ENCODE measurements at regions not wholly inside any gene's neighbourhood (a gene's known extent, or its start where the extent isn't known, plus 50 kb on each side); places are given as distances from the start of the nearest gene placed in this dataset.
"Not testable (repeated sequence)": the region's sequence is repeated elsewhere in the genome, so short reads cannot be mapped to it uniquely, and the experiment has no call there.

DNA sequence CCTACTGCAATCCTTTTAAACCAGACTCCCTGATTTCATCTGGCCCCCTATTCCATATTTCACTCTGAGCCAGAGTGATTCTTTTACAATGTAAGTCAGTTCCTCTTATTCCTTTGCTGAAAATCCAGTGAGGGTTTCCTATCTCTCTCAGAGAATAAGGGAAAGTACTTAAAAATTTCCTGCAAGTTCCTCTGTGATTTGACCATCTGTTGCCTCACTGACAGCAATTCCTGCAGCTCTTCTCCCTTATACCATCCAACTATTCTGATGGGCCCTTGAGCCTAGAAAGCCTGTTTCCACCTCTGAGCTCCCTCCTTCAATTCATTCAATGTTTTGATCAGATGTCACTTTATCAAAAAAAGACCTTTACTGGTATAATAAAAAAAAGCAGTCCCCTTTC, 317.1 kb upstream of the CCNH start:
- ATAC-seq (no peak), DNase-seq (no peak)
- no peaks in the 10 kb centered on the region for H3K36me3 Mint-ChIP-seq (ENCODE audit: low read depth)
- H3K4me3 Mint-ChIP-seq, result no peak overlapping the region
- no peaks in the 10 kb centered on the region for H3K4me1 Mint-ChIP-seq
- no peak overlapping the region for H3K27ac Mint-ChIP-seq
- H3K9me3 Mint-ChIP-seq, result no peaks in the 10 kb centered on the region
- no peaks in the 10 kb centered on the region for H3K27me3 Mint-ChIP-seq

DNA sequence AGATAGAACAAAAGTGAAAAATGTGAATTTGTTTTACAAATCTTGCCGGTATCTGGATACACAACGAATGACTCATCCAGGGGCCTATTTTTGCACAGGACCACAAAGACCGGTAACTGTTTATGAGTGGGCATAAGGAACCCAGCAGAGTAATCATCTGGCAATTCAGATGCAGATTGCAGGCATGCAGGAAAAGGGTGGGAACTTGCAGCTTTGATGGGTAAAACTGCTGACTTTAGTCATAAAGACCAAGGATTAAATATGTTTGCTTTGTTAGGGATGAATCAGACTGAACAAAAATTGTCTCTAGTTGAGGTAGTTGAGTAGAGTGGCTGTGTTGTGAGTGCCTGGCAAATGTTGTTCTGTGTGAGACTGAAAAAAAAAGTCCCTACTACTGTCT, 309.6 kb upstream of the CCNH start:
- H3K27ac Mint-ChIP-seq, result no peak overlapping the region
- DNase-seq (no peak), ATAC-seq (no peak)
- H3K9me3 Mint-ChIP-seq, result no peaks in the 10 kb centered on the region
- no peaks in the 10 kb centered on the region for H3K4me1 Mint-ChIP-seq
- H3K27me3 Mint-ChIP-seq, result peaks cover 3% of the 10 kb centered on the region
- no peaks in the 10 kb centered on the region for H3K36me3 Mint-ChIP-seq (ENCODE audit: low read depth)
- H3K4me3 Mint-ChIP-seq, result no peak overlapping the region

DNA sequence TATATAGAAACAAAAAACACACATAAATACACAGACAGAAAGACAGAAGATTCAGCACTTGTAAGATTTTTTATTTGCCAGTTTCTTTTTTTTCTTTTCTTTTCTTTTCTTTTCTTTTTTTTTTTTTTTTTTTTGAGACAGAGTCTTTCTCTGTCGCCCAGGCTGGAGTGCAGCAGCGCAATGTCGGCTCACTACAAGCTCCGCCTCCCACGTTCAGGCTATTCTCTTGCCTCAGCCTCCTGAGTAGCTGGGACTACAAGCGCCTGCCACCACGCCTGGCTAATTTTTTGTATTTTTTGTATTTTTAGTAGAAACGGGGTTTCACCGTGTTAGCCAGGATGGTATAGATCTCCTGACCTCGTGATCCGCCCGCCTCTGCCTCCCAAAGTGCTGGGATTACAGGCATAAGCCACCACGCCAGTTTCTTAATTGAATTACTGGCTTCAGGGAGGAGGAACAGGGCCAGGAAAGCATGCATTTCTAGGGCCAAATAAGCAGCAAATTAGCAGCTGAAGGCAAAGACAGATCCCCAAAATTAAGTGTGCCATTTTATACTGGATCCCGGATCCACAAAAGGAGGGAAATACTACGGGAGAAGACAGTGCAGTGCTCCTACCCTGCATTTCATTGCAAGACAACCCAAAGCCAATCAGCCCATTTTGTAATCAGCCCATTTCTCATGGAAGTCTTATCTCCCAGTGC, 305.6 kb upstream of the CCNH start:
- H3K4me1 Mint-ChIP-seq; H3K9me3 Mint-ChIP-seq; H3K4me3 Mint-ChIP-seq; H3K27me3 Mint-ChIP-seq; H3K27ac Mint-ChIP-seq; H3K36me3 Mint-ChIP-seq (ENCODE audit: low read depth); ATAC-seq; DNase-seq: not testable (repeated sequence)

GRCh38 chr5:87717761-87718160, 305.0 kb upstream of the CCNH start:
- Mint-ChIP-seq H3K9me3 (no peaks in the 10 kb centered on the region), H3K36me3 (ENCODE audit: low read depth) (no peaks in the 10 kb centered on the region), H3K27ac (no peak overlapping the region), H3K4me3 (no peak overlapping the region), H3K4me1 (no peaks in the 10 kb centered on the region), H3K27me3 (peaks cover 4% of the 10 kb centered on the region)
- no peak for DNase-seq
- ATAC-seq, result no peak

- no peak for DNase-seq
- Mint-ChIP-seq H3K4me3 (no peak overlapping the region), H3K36me3 (ENCODE audit: low read depth) (no peaks in the 10 kb centered on the region), H3K4me1 (no peaks in the 10 kb centered on the region), H3K27me3 (no peaks in the 10 kb centered on the region), H3K9me3 (no peaks in the 10 kb centered on the region), H3K27ac (no peak overlapping the region)
- no peak for ATAC-seq
Measured at GRCh38 chr5:87705876-87706275, 293.1 kb upstream of the CCNH start.

GRCh38 chr5:87686975-87687374, 274.2 kb upstream of the CCNH start:
- Mint-ChIP-seq H3K4me3 (no peak overlapping the region), H3K27me3 (no peaks in the 10 kb centered on the region), H3K4me1 (no peaks in the 10 kb centered on the region), H3K9me3 (peaks cover 6% of the 10 kb centered on the region), H3K36me3 (ENCODE audit: low read depth) (no peaks in the 10 kb centered on the region), H3K27ac (no peak overlapping the region)
- no peak for ATAC-seq
- no peak for DNase-seq

- Mint-ChIP-seq H3K9me3 (peaks cover 6% of the 10 kb centered on the region), H3K4me1 (no peaks in the 10 kb centered on the region), H3K27me3 (no peaks in the 10 kb centered on the region), H3K36me3 (ENCODE audit: low read depth) (no peaks in the 10 kb centered on the region), H3K4me3 (no peak overlapping the region), H3K27ac (no peak overlapping the region)
- DNase-seq (no peak), ATAC-seq (no peak)
Measured at GRCh38 chr5:87686018-87686417, 273.3 kb upstream of the CCNH start.

GRCh38 chr5:87674235-87674634, 261.5 kb upstream of the CCNH start:
- DNase-seq (no peak), ATAC-seq (no peak)
- H3K4me1 Mint-ChIP-seq, result no peaks in the 10 kb centered on the region
- no peaks in the 10 kb centered on the region for H3K27me3 Mint-ChIP-seq
- H3K36me3 Mint-ChIP-seq (ENCODE audit: low read depth), result no peaks in the 10 kb centered on the region
- no peak overlapping the region for H3K27ac Mint-ChIP-seq
- H3K4me3 Mint-ChIP-seq, result no peak overlapping the region
- no peaks in the 10 kb centered on the region for H3K9me3 Mint-ChIP-seq

GRCh38 chr5:87671146-87671545, 258.4 kb upstream of the CCNH start:
- Mint-ChIP-seq H3K27ac (no peak overlapping the region), H3K36me3 (ENCODE audit: low read depth) (no peaks in the 10 kb centered on the region), H3K9me3 (no peaks in the 10 kb centered on the region), H3K27me3 (no peaks in the 10 kb centered on the region), H3K4me3 (no peak overlapping the region), H3K4me1 (no peaks in the 10 kb centered on the region)
- DNase-seq (no peak), ATAC-seq (no peak)

DNA sequence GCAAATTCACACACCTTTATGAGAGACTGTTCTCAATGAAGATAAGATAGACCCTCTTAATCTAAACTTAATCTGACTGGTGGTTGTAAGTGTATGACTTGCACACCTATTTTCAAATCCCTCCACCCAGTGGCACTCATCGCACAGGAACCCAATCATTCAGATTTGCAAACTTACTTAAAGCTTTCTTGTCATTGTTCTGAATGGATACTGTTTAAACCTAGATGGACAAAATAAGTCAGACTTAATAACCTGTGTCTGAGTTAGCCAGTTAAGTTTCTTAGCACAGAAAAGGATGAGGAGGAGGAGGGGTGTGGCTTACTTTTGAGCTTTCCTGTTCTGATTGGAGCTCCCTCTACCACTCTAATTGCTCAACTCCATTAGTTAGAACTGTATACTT, 252.4 kb upstream of the CCNH start:
- Mint-ChIP-seq H3K4me1 (no peaks in the 10 kb centered on the region), H3K36me3 (ENCODE audit: low read depth) (no peaks in the 10 kb centered on the region), H3K27ac (no peak overlapping the region), H3K4me3 (no peak overlapping the region), H3K9me3 (no peaks in the 10 kb centered on the region), H3K27me3 (no peaks in the 10 kb centered on the region)
- DNase-seq, result no peak
- ATAC-seq, result no peak

DNA sequence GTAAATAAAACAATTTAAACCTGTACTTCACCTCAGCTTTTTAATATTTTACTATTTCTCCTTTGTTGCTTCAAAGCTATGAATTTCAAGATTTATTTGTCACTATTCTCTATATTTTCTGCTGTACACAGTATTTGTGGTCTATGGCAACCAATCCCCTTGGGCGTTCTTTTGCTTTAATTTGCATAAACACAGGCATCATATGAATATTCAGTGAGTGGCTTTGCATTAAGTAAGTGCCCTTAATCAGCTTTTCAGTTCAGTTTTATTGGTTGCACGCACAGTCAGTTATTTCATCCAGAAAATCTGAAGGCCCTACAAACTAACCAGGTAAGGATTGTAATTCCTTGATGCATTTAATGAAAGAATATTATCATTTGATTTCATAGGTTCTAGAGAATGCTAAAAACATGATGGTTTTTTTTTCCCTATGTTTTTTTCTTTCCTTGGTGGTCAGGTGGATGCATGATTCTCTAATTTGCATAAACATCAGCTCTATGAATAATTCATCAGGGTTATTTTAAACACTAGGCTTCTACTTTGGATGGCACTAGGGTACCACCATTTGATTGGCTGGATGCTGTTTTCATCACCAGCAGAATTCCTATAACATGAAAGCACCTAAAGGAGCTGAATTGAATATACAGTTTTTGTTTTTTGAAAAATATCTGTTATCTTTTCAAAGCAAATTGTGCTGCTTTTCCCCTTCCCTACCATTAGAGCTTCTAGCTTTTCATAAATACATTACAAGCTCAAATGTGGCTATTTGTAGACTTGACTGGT, 249.2 kb upstream of the CCNH start:
- no peaks in the 10 kb centered on the region for H3K27me3 Mint-ChIP-seq
- H3K4me1 Mint-ChIP-seq, result no peaks in the 10 kb centered on the region
- DNase-seq (no peak), ATAC-seq (no peak)
- no peak overlapping the region for H3K27ac Mint-ChIP-seq
- H3K36me3 Mint-ChIP-seq (ENCODE audit: low read depth), result no peaks in the 10 kb centered on the region
- H3K9me3 Mint-ChIP-seq, result no peaks in the 10 kb centered on the region
- no peak overlapping the region for H3K4me3 Mint-ChIP-seq

DNA sequence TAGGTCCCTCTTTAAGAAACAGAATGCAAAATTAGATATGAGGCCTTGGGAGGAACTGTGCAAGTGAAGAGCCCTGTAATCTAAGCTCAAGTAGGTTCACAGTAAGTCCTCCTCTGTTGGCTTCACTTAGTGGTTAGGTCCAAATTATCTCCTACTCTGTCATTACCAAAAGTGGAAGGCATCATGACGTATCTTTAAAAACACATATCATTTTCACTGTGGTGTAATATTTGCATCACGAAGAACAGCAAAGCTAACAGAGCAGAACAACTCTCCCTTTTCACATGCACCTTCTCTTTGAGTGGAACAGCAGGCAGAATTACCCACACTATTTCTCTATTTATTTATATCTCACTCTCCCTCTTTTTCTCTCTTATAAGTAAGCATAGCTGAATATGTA, 240.5 kb upstream of the CCNH start:
- no peaks in the 10 kb centered on the region for H3K36me3 Mint-ChIP-seq (ENCODE audit: low read depth)
- peaks cover 3% of the 10 kb centered on the region for H3K27me3 Mint-ChIP-seq
- no peak for DNase-seq
- no peak overlapping the region for H3K4me3 Mint-ChIP-seq
- ATAC-seq, result no peak
- H3K27ac Mint-ChIP-seq, result no peak overlapping the region
- H3K4me1 Mint-ChIP-seq, result no peaks in the 10 kb centered on the region
- H3K9me3 Mint-ChIP-seq, result no peaks in the 10 kb centered on the region

DNA sequence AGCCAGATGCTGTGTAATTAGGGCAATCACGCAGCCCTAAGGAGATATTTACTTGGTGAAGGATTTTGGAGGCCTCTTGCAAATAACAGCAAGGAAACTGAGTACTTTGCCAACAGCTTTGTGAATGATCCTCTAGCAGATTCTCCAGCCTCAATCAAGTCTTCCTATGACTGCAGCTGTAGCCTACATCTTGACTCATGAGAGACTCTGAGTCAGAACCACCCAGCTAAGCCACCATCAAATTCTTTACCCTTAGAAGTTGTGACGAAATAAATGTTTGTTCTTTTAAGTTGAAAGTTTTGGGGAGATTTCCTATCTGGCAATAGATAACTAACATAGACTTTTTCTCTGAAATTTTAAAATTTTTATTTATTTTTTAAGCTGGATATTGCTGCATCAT, 237.6 kb upstream of the CCNH start:
- no peak for DNase-seq
- Mint-ChIP-seq H3K9me3 (no peaks in the 10 kb centered on the region), H3K4me3 (no peak overlapping the region), H3K27me3 (peaks cover 1% of the 10 kb centered on the region), H3K36me3 (ENCODE audit: low read depth) (no peaks in the 10 kb centered on the region), H3K27ac (no peak overlapping the region), H3K4me1 (no peaks in the 10 kb centered on the region)
- ATAC-seq, result no peak

GRCh38 chr5:87649455-87649854, 236.7 kb upstream of the CCNH start:
- no peaks in the 10 kb centered on the region for H3K36me3 Mint-ChIP-seq (ENCODE audit: low read depth)
- no peak overlapping the region for H3K27ac Mint-ChIP-seq
- DNase-seq (no peak), ATAC-seq (no peak)
- no peaks in the 10 kb centered on the region for H3K9me3 Mint-ChIP-seq
- H3K4me1 Mint-ChIP-seq, result no peaks in the 10 kb centered on the region
- H3K27me3 Mint-ChIP-seq, result peaks cover 1% of the 10 kb centered on the region
- H3K4me3 Mint-ChIP-seq, result no peak overlapping the region

GRCh38 chr5:87645224-87645623, 232.5 kb upstream of the CCNH start:
- Mint-ChIP-seq H3K4me1 (no peaks in the 10 kb centered on the region), H3K4me3 (no peak overlapping the region), H3K36me3 (ENCODE audit: low read depth) (no peaks in the 10 kb centered on the region), H3K9me3 (no peaks in the 10 kb centered on the region), H3K27ac (no peak overlapping the region), H3K27me3 (no peaks in the 10 kb centered on the region)
- ATAC-seq (no peak), DNase-seq (no peak)
